ENCODE measurements at regions not wholly inside any gene's neighbourhood (a gene's known extent, or its start where the extent isn't known, plus 50 kb on each side); places are given as distances from the start of the nearest gene placed in this dataset.

GRCh38 chr4:54390670-54391069, 161.6 kb downstream of the PDGFRA start:
- Histone ChIP-seq H3K36me3 (ENCODE audit: control insufficient read depth in 4 of 4, insufficient read depth in 4 of 4, low read length in 3 of 4) (no peaks in the 10 kb centered on the region), H3K9me3 (ENCODE audit: control extremely low read depth in 1 of 5, control insufficient read depth in 4 of 5, insufficient read depth in 2 of 5, low read depth in 1 of 5, low read length in 4 of 5) (peaks cover 0 to 2% (median 0%) of the 10 kb centered on the region in 5 experiments), H3K27me3 (replicated peaks in 2 of 5; ENCODE audit: control insufficient read depth in 4 of 5, insufficient read depth in 5 of 5, low read length in 4 of 5) (no peaks in the 10 kb centered on the region), H3K4me1 (ENCODE audit: control extremely low read depth in 1 of 4, control insufficient read depth in 4 of 4, insufficient read depth in 4 of 4, low read length in 3 of 4) (peaks cover 0 to 5% (median 0%) of the 10 kb centered on the region in 4 experiments), H3K27ac (ENCODE audit: insufficient read depth in 1 of 2, low read depth in 1 of 2, low read length in 2 of 2, poor library complexity in 1 of 2, severe bottlenecking in 2 of 2) (no peak overlapping the region), H3K4me3 (ENCODE audit: control insufficient read depth in 1 of 7, extremely low read depth in 1 of 7, insufficient read depth in 4 of 7, low read depth in 2 of 7, low read length in 6 of 7) (no peak overlapping the region)
- POLR2A ChIA-PET, result no interaction called here
- CTCF ChIA-PET, result interaction anchor here (1.2 kb wide), 1 partner anchor 49 kb away, joined by 3 read pairs; no protein-coding TSS in a partner anchor
- 50% methylated on average over 2 of the region's 3 CpGs for WGBS (ENCODE audit: insufficient coverage)
- DNase-seq, result no peak

DNA sequence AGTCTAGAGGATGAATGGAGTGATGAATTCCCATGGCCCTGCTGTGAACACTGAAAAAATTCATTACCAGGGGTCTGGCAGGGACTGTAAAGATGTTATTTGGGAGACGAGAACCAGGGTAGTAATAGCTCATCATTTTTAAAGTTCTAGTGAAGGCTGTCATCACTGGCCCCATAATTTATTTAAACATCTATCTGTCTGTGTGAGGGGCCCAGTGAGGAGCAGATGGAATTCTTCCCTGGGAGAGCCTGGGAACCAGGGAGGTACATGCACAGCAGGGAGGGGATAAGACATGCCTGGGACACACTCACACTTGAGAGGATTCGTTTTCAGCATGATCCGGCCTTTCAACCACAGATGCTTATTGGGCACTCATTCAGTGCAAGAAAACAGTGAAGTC, 162.0 kb downstream of the PDGFRA start:
- 100% methylated on average over 1 of the region's 3 CpGs for WGBS (ENCODE audit: insufficient coverage)
- DNase-seq, result no peak
- H3K27ac ChIP-seq (ENCODE audit: insufficient read depth in 1 of 2, low read depth in 1 of 2, low read length in 2 of 2, poor library complexity in 1 of 2, severe bottlenecking in 2 of 2), result no peak overlapping the region
- CTCF ChIA-PET, result interaction anchor here (1.1 to 1.2 kb wide), 2 partner anchors 49 to 267 kb away, joined by 3 read pairs; partner anchors contain the start of gene KIT
- no peaks in the 10 kb centered on the region for H3K27me3 ChIP-seq (replicated peaks in 2 of 5; ENCODE audit: control insufficient read depth in 4 of 5, insufficient read depth in 5 of 5, low read length in 4 of 5)
- H3K4me3 ChIP-seq (ENCODE audit: control insufficient read depth in 1 of 7, extremely low read depth in 1 of 7, insufficient read depth in 4 of 7, low read depth in 2 of 7, low read length in 6 of 7), result no peak overlapping the region
- peaks cover 0 to 2% (median 0%) of the 10 kb centered on the region in 5 experiments for H3K9me3 ChIP-seq (ENCODE audit: control extremely low read depth in 1 of 5, control insufficient read depth in 4 of 5, insufficient read depth in 2 of 5, low read depth in 1 of 5, low read length in 4 of 5)
- no peaks in the 10 kb centered on the region for H3K36me3 ChIP-seq (ENCODE audit: control insufficient read depth in 4 of 4, insufficient read depth in 4 of 4, low read length in 3 of 4)
- H3K4me1 ChIP-seq (ENCODE audit: control extremely low read depth in 1 of 4, control insufficient read depth in 4 of 4, insufficient read depth in 4 of 4, low read length in 3 of 4), result peaks cover 0 to 5% (median 0%) of the 10 kb centered on the region in 4 experiments
- POLR2A ChIA-PET, result no interaction called here

DNA sequence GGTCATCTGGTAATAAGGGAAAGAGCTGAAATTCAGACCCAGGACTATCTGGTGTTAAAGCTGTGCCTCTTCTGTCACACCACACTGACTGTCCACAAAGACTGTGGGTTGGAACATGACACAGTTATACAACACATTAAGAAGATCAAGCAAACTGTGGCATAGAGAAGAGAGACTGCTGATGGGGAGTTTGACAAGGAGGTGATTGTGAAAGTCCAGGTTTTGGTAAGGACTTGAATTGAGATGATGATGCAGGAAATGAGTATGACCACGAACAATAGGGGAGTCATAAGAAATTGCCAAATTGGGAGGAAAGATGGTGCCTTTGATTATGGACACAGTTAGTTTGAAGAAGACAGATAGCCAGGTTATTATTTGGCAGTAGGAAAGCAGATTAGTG, 163.4 kb downstream of the PDGFRA start:
- POLR2A ChIA-PET, result no interaction called here

DNA sequence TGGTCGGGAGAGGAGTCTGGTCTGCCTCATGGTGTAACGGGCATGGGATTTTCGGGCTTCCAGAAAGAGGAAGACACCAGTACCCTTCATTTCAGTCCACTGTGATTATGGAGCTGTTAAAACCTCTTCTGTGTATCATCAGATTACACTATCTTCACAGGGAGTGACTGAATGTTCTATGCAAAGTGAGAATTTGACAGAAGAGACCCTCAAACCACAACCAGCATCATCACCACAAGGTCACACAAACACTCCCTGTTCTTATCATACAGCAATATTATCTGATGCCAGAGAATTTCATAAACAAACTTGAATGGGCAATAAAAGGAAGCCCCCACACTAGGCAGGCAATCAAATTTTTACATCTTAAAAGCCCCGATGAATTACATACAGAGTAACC, 164.2 kb downstream of the PDGFRA start:
- no peak for DNase-seq
- Histone ChIP-seq H3K27me3 (replicated peaks in 2 of 5; ENCODE audit: control insufficient read depth in 4 of 5, insufficient read depth in 5 of 5, low read length in 4 of 5) (no peaks in the 10 kb centered on the region), H3K9me3 (ENCODE audit: control extremely low read depth in 1 of 5, control insufficient read depth in 4 of 5, insufficient read depth in 2 of 5, low read depth in 1 of 5, low read length in 4 of 5) (peaks cover 0 to 3% (median 0%) of the 10 kb centered on the region in 5 experiments), H3K4me3 (ENCODE audit: control insufficient read depth in 1 of 7, extremely low read depth in 1 of 7, insufficient read depth in 4 of 7, low read depth in 2 of 7, low read length in 6 of 7) (no peak overlapping the region), H3K36me3 (ENCODE audit: control insufficient read depth in 4 of 4, insufficient read depth in 4 of 4, low read length in 3 of 4) (no peaks in the 10 kb centered on the region), H3K27ac (ENCODE audit: insufficient read depth in 1 of 2, low read depth in 1 of 2, low read length in 2 of 2, poor library complexity in 1 of 2, severe bottlenecking in 2 of 2) (no peak overlapping the region), H3K4me1 (ENCODE audit: control extremely low read depth in 1 of 4, control insufficient read depth in 4 of 4, insufficient read depth in 4 of 4, low read length in 3 of 4) (peaks cover 0 to 5% (median under 1%) of the 10 kb centered on the region in 4 experiments)
- POLR2A ChIA-PET, result no interaction called here
- CTCF ChIA-PET, result interaction anchor here (0.8 to 1.3 kb wide), 3 partner anchors 9 to 51 kb away, joined by 3 to 7 read pairs (median 4); no protein-coding TSS in a partner anchor
- WGBS (ENCODE audit: insufficient coverage), result 95% methylated on average over 3 of the region's 4 CpGs

More for the DNA sequence above, 163.4 kb downstream of the PDGFRA start:
- H3K4me3 ChIP-seq (ENCODE audit: control insufficient read depth in 1 of 7, extremely low read depth in 1 of 7, insufficient read depth in 4 of 7, low read depth in 2 of 7, low read length in 6 of 7), result no peak overlapping the region
- CTCF ChIA-PET, result no interaction called here
- WGBS (ENCODE audit: insufficient coverage), result 63% methylated on average over 1 of the region's 1 CpG
- H3K27me3 ChIP-seq (replicated peaks in 2 of 5; ENCODE audit: control insufficient read depth in 4 of 5, insufficient read depth in 5 of 5, low read length in 4 of 5), result no peaks in the 10 kb centered on the region
- peaks cover 0 to 5% (median 0%) of the 10 kb centered on the region in 4 experiments for H3K4me1 ChIP-seq (ENCODE audit: control extremely low read depth in 1 of 4, control insufficient read depth in 4 of 4, insufficient read depth in 4 of 4, low read length in 3 of 4)
- H3K9me3 ChIP-seq (ENCODE audit: control extremely low read depth in 1 of 5, control insufficient read depth in 4 of 5, insufficient read depth in 2 of 5, low read depth in 1 of 5, low read length in 4 of 5), result peaks cover 0 to 3% (median 0%) of the 10 kb centered on the region in 5 experiments
- H3K36me3 ChIP-seq (ENCODE audit: control insufficient read depth in 4 of 4, insufficient read depth in 4 of 4, low read length in 3 of 4), result no peaks in the 10 kb centered on the region
- no peak overlapping the region for H3K27ac ChIP-seq (ENCODE audit: insufficient read depth in 1 of 2, low read depth in 1 of 2, low read length in 2 of 2, poor library complexity in 1 of 2, severe bottlenecking in 2 of 2)
- DNase-seq, result peak in 2 of 3 donors; percentile 55 to 67

DNA sequence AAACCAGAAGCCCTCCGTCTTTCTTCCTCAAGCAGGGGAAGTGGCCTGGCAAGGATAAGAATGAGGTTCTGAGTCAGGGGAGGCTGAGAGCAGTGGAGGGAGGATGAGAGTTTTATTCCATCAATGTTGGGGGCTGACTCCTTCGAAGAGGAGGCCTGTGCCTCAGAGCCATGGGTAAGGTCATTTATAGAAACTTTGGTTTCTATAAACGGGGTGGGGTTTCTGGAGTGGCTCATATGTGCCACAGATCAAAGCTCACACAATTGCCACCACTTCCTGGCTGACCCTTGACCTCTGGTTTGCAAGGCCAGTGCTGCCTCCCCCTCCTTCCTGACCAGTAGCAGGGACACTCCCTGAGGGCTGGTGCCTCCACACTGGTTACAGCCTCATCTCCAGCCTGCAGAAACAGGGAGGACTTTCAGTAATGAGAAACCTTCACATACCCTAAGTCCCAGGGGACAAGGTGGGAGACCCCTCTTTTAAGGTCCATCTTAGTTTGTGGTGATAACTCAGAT, 166.0 kb downstream of the PDGFRA start:
- ChIA-PET POLR2A (no interaction called here), CTCF (interaction anchor here (1.5 kb wide), 1 partner anchor 10 kb away, joined by 4 read pairs; no protein-coding TSS in a partner anchor)
- Histone ChIP-seq H3K4me1 (ENCODE audit: control extremely low read depth in 1 of 4, control insufficient read depth in 4 of 4, insufficient read depth in 4 of 4, low read length in 3 of 4) (peaks cover 0 to 12% (median 6%) of the 10 kb centered on the region in 4 experiments), H3K4me3 (ENCODE audit: control insufficient read depth in 1 of 7, extremely low read depth in 1 of 7, insufficient read depth in 4 of 7, low read depth in 2 of 7, low read length in 6 of 7) (no peak overlapping the region), H3K36me3 (ENCODE audit: control insufficient read depth in 4 of 4, insufficient read depth in 4 of 4, low read length in 3 of 4) (no peaks in the 10 kb centered on the region), H3K27me3 (replicated peaks in 2 of 5; ENCODE audit: control insufficient read depth in 4 of 5, insufficient read depth in 5 of 5, low read length in 4 of 5) (no peaks in the 10 kb centered on the region), H3K27ac (ENCODE audit: insufficient read depth in 1 of 2, low read depth in 1 of 2, low read length in 2 of 2, poor library complexity in 1 of 2, severe bottlenecking in 2 of 2) (no peak overlapping the region), H3K9me3 (ENCODE audit: control extremely low read depth in 1 of 5, control insufficient read depth in 4 of 5, insufficient read depth in 2 of 5, low read depth in 1 of 5, low read length in 4 of 5) (peaks cover 0 to 3% (median 0%) of the 10 kb centered on the region in 5 experiments)
- 100% methylated on average over 2 of the region's 3 CpGs for WGBS (ENCODE audit: insufficient coverage)
- DNase-seq, result no peak

GRCh38 chr4:54400188-54400587, 171.1 kb downstream of the PDGFRA start:
- no CpG with 5 or more reads among the region's 1 CpG for WGBS (ENCODE audit: insufficient coverage)
- peaks cover 0 to 3% (median 0%) of the 10 kb centered on the region in 5 experiments for H3K9me3 ChIP-seq (ENCODE audit: control extremely low read depth in 1 of 5, control insufficient read depth in 4 of 5, insufficient read depth in 2 of 5, low read depth in 1 of 5, low read length in 4 of 5)
- H3K27ac ChIP-seq (ENCODE audit: insufficient read depth in 1 of 2, low read depth in 1 of 2, low read length in 2 of 2, poor library complexity in 1 of 2, severe bottlenecking in 2 of 2), result no peak overlapping the region
- H3K4me1 ChIP-seq (ENCODE audit: control extremely low read depth in 1 of 4, control insufficient read depth in 4 of 4, insufficient read depth in 4 of 4, low read length in 3 of 4), result peaks cover 2 to 12% (median 5%) of the 10 kb centered on the region in 4 experiments
- no peak overlapping the region for H3K4me3 ChIP-seq (ENCODE audit: control insufficient read depth in 1 of 7, extremely low read depth in 1 of 7, insufficient read depth in 4 of 7, low read depth in 2 of 7, low read length in 6 of 7)
- DNase-seq, result no peak
- no peaks in the 10 kb centered on the region for H3K36me3 ChIP-seq (ENCODE audit: control insufficient read depth in 4 of 4, insufficient read depth in 4 of 4, low read length in 3 of 4)
- H3K27me3 ChIP-seq (replicated peaks in 2 of 5; ENCODE audit: control insufficient read depth in 4 of 5, insufficient read depth in 5 of 5, low read length in 4 of 5), result no peaks in the 10 kb centered on the region
- ChIA-PET CTCF (no interaction called here), POLR2A (no interaction called here)

DNA sequence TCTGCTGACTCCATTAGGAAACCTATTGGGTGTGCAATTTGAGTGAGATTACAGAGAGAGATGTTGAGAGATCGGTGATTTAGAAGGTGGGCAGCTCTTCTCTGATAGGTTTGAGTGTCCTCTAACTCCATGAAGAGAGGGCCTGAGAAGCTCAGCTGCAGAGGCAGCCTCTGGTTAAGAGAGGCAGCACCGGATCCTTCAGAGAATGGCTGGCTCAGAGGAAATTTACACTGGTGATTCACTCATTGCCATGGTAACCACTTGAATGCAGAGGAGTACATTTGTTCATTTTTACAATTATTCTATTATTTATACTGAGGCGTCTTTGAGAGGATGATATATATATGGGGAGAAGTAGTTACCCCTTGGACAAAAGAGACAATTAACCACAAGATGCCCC, 171.7 kb downstream of the PDGFRA start:
- CTCF ChIA-PET, result no interaction called here
- 64% methylated on average over 2 of the region's 3 CpGs for WGBS (ENCODE audit: insufficient coverage)
- Histone ChIP-seq H3K36me3 (ENCODE audit: control insufficient read depth in 4 of 4, insufficient read depth in 4 of 4, low read length in 3 of 4) (no peaks in the 10 kb centered on the region), H3K4me3 (ENCODE audit: control insufficient read depth in 1 of 7, extremely low read depth in 1 of 7, insufficient read depth in 4 of 7, low read depth in 2 of 7, low read length in 6 of 7) (no peak overlapping the region), H3K27ac (ENCODE audit: insufficient read depth in 1 of 2, low read depth in 1 of 2, low read length in 2 of 2, poor library complexity in 1 of 2, severe bottlenecking in 2 of 2) (no peak overlapping the region), H3K9me3 (ENCODE audit: control extremely low read depth in 1 of 5, control insufficient read depth in 4 of 5, insufficient read depth in 2 of 5, low read depth in 1 of 5, low read length in 4 of 5) (peaks cover 0 to 3% (median 0%) of the 10 kb centered on the region in 5 experiments), H3K4me1 (ENCODE audit: control extremely low read depth in 1 of 4, control insufficient read depth in 4 of 4, insufficient read depth in 4 of 4, low read length in 3 of 4) (peaks cover 2 to 12% (median 5%) of the 10 kb centered on the region in 4 experiments), H3K27me3 (replicated peaks in 2 of 5; ENCODE audit: control insufficient read depth in 4 of 5, insufficient read depth in 5 of 5, low read length in 4 of 5) (peaks cover 0 to 2% (median 0%) of the 10 kb centered on the region in 5 experiments)
- POLR2A ChIA-PET, result no interaction called here
- DNase-seq, result peak in 2 of 3 donors; percentile 67
